ENCODE measurements at regions not wholly inside any gene's neighbourhood (a gene's known extent, or its start where the extent isn't known, plus 50 kb on each side); places are given as distances from the start of the nearest gene placed in this dataset.

GRCh38 chr5:92912283-92912682 is 668.7 kb downstream of the NR2F1-AS1 start:
- DNase-seq, result no peak

- no peak for DNase-seq
Measured at GRCh38 chr5:92911851-92912250, 669.2 kb downstream of the NR2F1-AS1 start.

DNA sequence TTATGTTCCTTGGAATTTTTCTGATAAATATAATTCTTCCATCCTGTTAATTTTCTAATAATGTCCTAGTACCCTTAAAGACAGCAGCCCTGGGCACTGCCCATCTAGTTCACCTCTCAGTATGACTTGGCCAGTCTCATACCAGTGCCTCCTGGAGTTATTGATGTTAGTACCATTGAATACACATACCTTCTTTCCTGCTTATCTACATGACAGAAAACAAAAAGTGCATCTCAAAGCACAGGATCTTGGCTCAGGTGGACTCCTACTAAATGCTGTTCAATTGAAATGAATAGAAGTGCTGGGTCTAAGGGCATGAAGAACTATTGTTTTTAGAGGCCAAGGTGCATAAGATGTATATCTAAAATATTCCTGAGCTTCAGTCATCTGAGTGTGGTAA is 669.7 kb downstream of the NR2F1-AS1 start:
- no peak for DNase-seq

DNA sequence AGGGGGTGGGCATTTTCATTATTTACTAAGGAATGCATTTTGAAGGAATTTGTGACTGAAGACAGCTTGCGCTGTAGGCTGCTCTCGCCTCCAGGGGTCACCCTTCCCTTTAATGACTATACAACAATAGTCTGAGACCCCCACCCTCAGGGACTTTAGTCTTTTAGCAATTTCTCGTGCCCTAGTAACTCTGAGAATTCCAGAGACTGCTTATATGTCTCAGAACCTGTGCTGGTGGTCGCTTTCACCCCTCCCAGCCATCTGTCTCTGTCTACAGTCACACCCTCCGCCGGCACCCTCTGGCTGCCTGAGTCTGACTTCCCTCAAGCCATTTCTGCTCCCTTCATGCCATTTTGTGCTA is 671.4 kb downstream of the NR2F1-AS1 start:
- no peak for DNase-seq

GRCh38 chr5:92908952-92909601 is 671.9 kb downstream of the NR2F1-AS1 start:
- DNase-seq, result no peak

- DNase-seq, result no peak
Measured at GRCh38 chr5:92907938-92908606, 672.9 kb downstream of the NR2F1-AS1 start.

DNA sequence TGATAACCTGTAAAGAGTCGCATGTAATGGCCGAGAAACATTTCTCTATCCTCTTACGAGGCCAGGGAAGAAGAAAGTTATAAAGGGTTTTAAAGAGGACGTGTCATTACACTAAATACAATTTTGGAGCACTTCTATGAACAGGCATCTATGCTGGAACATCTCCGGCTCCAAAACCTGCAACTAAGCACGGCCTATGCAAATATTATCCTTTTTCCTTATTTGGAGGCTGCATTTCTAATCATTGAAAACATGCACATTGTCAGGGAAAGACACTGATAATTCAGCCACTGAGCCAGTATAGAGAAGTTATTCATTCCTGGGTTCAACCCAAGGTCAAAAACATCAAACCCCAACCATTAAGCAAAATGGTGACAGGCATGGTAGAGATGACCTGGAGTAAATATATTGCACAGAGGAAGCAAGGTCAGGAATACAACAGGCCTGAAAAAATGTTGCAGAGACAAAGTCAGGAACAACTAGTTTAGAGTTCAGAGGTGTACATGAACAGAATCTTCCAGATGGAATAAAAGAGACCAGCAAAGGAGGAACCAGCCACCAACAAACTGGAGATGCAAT is 674.1 kb downstream of the NR2F1-AS1 start:
- no peak for DNase-seq

- no peak for DNase-seq
Measured at GRCh38 chr5:92904021-92904420, 677.0 kb downstream of the NR2F1-AS1 start.

DNA sequence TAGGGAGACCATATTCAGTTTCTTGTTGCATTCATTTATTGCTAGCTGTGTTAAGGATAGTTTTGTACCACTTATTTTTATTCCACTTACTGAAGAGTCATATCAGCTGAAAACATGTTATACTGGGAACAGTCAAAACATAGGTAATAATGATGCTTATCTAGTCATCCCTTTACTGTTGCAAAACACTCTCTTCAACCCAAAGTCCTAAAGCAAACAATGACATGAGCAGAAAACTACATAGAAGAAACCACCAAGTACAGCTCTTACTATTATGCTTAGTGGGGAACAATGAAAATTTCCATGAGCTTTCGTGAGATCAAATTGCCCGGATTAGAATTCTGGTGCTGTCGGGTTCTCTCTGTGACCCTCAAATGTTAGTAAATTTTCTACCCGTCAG is 681.4 kb downstream of the NR2F1-AS1 start:
- DNase-seq, result no peak

DNA sequence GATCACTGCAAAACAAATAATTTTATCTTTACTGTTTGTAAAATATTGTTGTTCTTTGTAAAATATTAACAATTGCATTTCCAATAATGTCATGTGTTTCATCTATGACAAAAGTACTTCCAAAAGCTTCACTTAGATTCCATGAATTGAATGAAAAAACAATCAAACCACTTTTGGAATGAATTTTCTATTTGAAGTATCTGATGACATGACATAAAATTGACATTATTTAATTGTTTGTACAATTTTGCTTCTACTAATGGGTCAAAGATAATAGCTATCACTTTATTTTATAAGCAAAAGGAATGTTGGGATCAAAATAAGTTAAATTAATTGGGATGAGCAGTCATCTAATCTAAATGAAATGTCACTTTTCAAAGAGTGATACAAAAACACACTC is 684.3 kb downstream of the NR2F1-AS1 start:
- no peak for DNase-seq

DNA sequence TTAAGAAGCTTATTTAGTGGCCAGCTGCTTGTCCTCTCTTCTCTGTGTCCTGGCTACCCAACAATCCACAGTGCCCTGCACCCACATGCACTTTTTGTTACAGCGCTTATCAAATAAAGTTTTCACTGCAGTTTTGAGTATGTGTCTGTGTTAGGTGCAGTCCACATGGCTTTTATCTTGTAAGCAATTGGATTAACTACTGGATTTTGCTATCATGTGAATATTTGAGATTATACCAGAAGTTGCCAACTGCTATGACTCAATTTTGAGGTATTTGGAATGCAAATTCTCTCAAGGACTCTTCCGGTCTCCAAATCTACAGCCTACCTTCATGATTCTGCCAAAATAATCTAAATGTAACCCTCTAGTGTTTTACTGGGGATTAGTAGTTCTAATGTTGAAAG is 690.2 kb downstream of the NR2F1-AS1 start:
- DNase-seq, result no peak

- DNase-seq, result no peak
Measured at GRCh38 chr5:92889140-92889539, 691.9 kb downstream of the NR2F1-AS1 start.

DNA sequence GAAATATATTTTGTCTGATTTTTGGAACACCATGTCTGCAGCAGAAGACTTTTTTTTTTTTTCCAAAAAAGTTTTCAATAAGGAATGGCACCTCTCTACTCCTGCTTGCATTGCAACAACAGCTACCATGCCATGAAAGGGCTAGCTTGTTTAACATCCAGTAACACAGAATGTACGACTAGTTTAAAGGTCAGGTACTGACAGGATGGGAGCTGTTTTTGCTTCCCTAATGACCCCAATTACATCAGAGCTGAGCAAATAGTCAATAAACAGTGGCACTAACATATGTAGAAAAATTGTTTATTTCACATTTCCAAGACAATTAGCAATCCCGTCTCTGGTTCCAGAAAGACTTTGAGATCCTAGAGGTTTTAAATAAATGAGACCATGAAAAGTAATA is 693.8 kb downstream of the NR2F1-AS1 start:
- no peak for DNase-seq

- no peak for DNase-seq
Measured at GRCh38 chr5:92886751-92887150, 694.3 kb downstream of the NR2F1-AS1 start.

DNA sequence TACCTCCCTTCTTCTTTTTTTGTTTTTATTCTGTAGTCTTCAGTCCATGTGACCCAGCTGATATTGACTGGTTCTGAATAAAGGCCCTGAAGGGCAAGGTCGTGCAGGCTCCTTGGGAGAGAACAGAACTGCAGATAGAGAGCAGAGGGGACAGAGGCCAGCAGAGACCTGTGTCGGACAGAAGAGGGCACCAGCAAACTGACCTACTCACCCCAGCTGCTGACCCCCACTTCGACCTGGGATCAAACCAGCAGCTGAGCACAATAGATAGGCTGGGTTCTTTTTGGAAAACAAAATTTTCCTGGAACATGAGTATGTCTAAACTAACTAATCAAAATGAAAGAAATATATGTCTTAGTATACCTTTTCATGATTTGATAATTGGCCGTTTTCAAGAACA is 695.1 kb downstream of the NR2F1-AS1 start:
- no peak for DNase-seq

DNA sequence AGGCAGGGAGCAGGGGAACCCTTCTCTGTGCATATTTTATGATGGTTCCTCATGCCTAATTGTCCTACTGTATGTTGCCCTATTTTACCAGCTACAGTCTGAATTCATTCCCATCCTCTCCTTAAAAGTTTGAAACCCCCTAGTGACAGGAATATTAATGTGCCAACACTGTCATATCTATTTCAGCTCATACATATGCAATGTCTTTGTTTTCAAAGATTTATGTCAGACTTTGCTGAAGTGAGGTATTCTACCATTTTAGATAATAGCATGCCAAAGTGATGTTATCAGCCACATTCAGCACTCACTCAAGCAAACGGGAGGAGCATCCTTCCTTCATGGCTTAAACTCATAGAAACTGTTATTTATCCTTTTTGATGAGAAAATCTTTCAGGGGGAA is 696.5 kb downstream of the NR2F1-AS1 start:
- DNase-seq, result no peak

- no peak for DNase-seq
Measured at GRCh38 chr5:92879806-92880543, 701.0 kb downstream of the NR2F1-AS1 start.

DNA sequence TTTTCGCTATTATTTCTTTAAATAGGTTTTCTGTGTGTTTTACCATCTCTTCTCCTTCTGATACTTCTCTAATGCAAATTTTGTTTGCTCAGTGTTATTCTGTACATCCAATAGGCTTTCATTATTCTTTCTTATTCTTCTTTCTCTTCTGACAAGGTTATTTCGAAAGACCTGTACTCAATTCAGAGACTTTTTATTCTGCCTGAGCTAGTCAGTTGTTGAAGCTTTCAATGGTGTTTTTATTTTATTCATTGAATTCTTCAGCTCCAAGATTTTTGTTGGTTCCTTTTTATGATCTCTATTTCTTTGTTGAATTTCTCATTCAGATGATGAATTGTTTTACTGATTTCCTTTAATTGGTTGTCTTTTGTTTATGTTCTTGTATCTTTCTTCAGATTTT is 706.2 kb downstream of the NR2F1-AS1 start:
- DNase-seq, result no peak

DNA sequence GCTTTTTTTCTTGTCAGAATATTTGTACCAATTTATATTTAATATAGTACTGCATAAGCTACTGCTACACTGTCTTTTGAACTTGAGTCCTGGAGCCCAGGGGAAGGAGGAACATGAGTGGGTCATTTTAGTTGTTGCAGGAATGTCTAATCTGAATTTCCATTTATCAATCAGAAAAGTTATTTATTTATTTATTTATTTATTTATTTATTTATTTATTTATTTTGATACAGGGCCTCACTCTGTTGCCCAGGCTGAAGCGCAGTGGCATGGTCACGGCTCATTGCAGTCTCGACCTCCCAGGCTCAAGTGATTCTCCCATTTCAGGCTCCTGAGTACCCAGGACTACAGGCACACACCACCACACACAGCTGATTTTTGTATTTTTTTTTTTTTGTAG is 712.6 kb downstream of the NR2F1-AS1 start:
- no peak for DNase-seq

DNA sequence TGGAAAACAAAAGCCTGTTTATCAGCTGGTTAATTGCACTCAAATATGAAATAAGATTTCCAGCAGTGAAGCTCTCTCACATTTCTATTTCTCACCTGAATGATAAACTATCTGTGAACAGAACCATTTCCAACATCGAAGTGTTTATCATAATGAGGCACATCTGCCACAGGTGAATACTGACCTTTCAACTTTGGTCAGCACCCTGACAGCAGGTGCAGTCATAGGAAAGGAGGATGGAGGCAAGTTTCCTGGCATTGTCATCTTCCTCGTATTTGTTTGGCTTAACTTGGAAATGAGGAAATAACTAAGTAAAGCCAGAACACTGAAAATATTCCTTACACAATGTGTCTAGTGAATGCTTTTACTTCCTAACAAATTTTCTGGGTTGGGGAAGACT is 716.4 kb downstream of the NR2F1-AS1 start:
- DNase-seq, result no peak

GRCh38 chr5:92863666-92864065 is 717.4 kb downstream of the NR2F1-AS1 start:
- no peak for DNase-seq

GRCh38 chr5:92861531-92862285 is 719.3 kb downstream of the NR2F1-AS1 start:
- DNase-seq, result no peak

DNA sequence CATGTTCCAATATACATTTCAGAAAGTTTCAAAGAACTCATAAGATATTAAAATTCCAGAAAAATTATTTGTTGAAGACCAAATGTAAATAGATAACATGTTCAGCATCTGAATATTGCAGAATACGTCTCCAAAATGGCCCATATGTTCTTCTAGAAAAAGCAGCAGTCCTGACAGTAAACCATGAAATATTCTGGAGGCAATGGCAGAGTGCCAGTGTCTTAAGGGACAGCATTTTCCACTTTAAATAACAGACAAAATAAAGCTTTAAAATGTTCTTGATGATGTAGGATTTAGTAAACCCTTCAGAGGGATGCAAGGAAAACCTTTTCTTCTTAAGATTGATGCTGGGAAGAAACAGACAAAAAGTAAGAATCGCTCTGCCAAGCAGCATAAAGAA is 721.0 kb downstream of the NR2F1-AS1 start:
- no peak for DNase-seq
